B cell (primary cell): ENCODE measurements at regions not wholly inside any gene's neighbourhood (a gene's known extent, or its start where the extent isn't known, plus 50 kb on each side); places are given as distances from the start of the nearest gene placed in this dataset.

ENCODE experiments used
- ATAC-seq: fragments of 200-7000 bp; cut with Tn5 transposase; one replicate; pipeline ENCODE4 v1.10.0; 2021; ENCODE audit warnings: low read depth, mild to moderate bottlenecking, moderate number of reproducible peaks, moderate library complexity
- CTCF ChIA-PET: fragments of 350-600 bp; sonication (Branson Sonifier 250); formaldehyde crosslinking; loops from one replicate; lab custom pipeline; 2021; ENCODE audit warnings: antibody characterized with exemption, inconsistent platforms; lab: Charles Lee
- POLR2A ChIA-PET: fragments of 350-600 bp; sonication (Branson Sonifier 250); formaldehyde crosslinking; loops from one replicate; lab custom pipeline; 2021; ENCODE audit warnings: antibody characterized with exemption; lab: Charles Lee
- DNase-seq: peaks from one replicate; pipeline ENCODE4 v3.0.0; 2013
- H2AFZ ChIP-seq: 2 replicates; pipeline ENCODE4 v1.6.1; 2012; ENCODE audit warnings: mild to moderate bottlenecking, low read depth, low read length; ENCODE audit not compliant: insufficient read depth, poor library complexity, severe bottlenecking
- H3K27ac ChIP-seq, 2 donors: 1 replicate in 1 of 2; 2 replicates in 1 of 2; pipeline ENCODE4 v1.5.1; 2012 to 2013; ENCODE audit warnings: low read length in 2 of 2, mild to moderate bottlenecking in 2 of 2, moderate library complexity in 1 of 2
- H3K27me3 ChIP-seq, 4 experiments: fragments of 200-600 bp in 1 of 4; sonication (generic) in 1 of 4; replicated peaks in 1 of 4; 1 replicate in 2 of 4; 2 replicates in 2 of 4; pipeline versions ENCODE4 v1.6.1 to v1.7.0; 2013 to 2016; ENCODE audit warnings: low read length in 3 of 4, mild to moderate bottlenecking in 2 of 4, mixed read lengths in 1 of 4, moderate library complexity in 1 of 4; ENCODE audit not compliant: insufficient read depth in 4 of 4, control insufficient read depth in 3 of 4; ENCODE audit errors: control extremely low read depth in 1 of 4
- H3K36me3 ChIP-seq, 2 experiments: replicated peaks in 1 of 2; 1 replicate in 1 of 2; 2 replicates in 1 of 2; pipeline versions ENCODE4 v1.6.1 to v1.7.1; 2013; ENCODE audit warnings: low read length in 1 of 2; ENCODE audit not compliant: insufficient read depth in 2 of 2, control insufficient read depth in 1 of 2; ENCODE audit errors: control extremely low read depth in 1 of 2, extremely low read depth in 1 of 2
- H3K4me1 ChIP-seq, 2 donors: fragments of 200-600 bp in 1 of 2; sonication (generic) in 1 of 2; 1 replicate in 1 of 2; 2 replicates in 1 of 2; pipeline versions ENCODE4 v1.5.1 to v1.6.1; 2013 to 2017; ENCODE audit warnings: low read length in 2 of 2; ENCODE audit not compliant: control insufficient read depth in 2 of 2, insufficient read depth in 2 of 2
- H3K4me2 ChIP-seq: replicated peaks from 2 replicates; pipeline ENCODE3; 2012; ENCODE audit warnings: mild to moderate bottlenecking, low read depth, low read length; ENCODE audit not compliant: poor library complexity, severe bottlenecking
- H3K4me3 ChIP-seq, 5 experiments: fragments of 200-600 bp in 1 of 5; sonication (generic) in 1 of 5; 1 replicate in 3 of 5; 2 replicates in 2 of 5; pipeline versions ENCODE4 v1.5.1 to v1.7.0; 2011 to 2016; ENCODE audit warnings: low read length in 4 of 5, mild to moderate bottlenecking in 4 of 5, low read depth in 2 of 5, control low read depth in 1 of 5, moderate library complexity in 1 of 5; ENCODE audit not compliant: insufficient read depth in 1 of 5; ENCODE audit errors: control extremely low read depth in 1 of 5, extremely low read depth in 1 of 5
- H3K79me2 ChIP-seq: fragments of 200-600 bp; sonication (generic); one replicate; pipeline ENCODE4 v1.6.0; 2016; ENCODE audit warnings: low read length; ENCODE audit not compliant: control insufficient read depth, insufficient read depth
- H3K9ac ChIP-seq: fragments of 200-600 bp; sonication (generic); 2 replicates; pipeline ENCODE4 v1.6.1; 2017; ENCODE audit warnings: mild to moderate bottlenecking, low read length, moderate library complexity
- H3K9me3 ChIP-seq, 3 donors: one replicate each; pipeline versions ENCODE4 v1.6.1 to v1.7.1; 2013; ENCODE audit warnings: low read length in 2 of 3; ENCODE audit not compliant: control insufficient read depth in 2 of 3, insufficient read depth in 1 of 3; ENCODE audit errors: control extremely low read depth in 1 of 3
- H4K20me1 ChIP-seq: 2 replicates; pipeline ENCODE4 v1.6.0; 2012; ENCODE audit warnings: mild to moderate bottlenecking, low read length; ENCODE audit not compliant: insufficient read depth, control insufficient read depth, poor library complexity, severe bottlenecking
- H3K27ac Mint-ChIP-seq: one replicate; pipeline ENCODE4 v1.8.0; 2021; ENCODE audit warnings: mixed read lengths
- H3K27me3 Mint-ChIP-seq: one replicate; pipeline ENCODE4 v1.8.0; 2021; ENCODE audit warnings: mixed read lengths
- H3K4me1 Mint-ChIP-seq: one replicate; pipeline ENCODE4 v1.8.0; 2021; ENCODE audit warnings: mixed read lengths
- H3K4me3 Mint-ChIP-seq: one replicate; pipeline ENCODE4 v1.8.0; 2021; ENCODE audit warnings: mixed read lengths
- H3K9me3 Mint-ChIP-seq: one replicate; pipeline ENCODE4 v1.8.0; 2022; ENCODE audit warnings: mixed read lengths; ENCODE audit not compliant: insufficient read depth
- CTCF ChIP-seq: fragments of 200-600 bp; IDR thresholded peaks from one replicate; pipeline ENCODE4 v1.8.0; 2022; ENCODE audit warnings: antibody characterized with exemption, mild to moderate bottlenecking
- EZH2 ChIP-seq: IDR thresholded peaks from 2 replicates; pipeline ENCODE4 v1.6.1; 2012; ENCODE audit warnings: borderline replicate concordance, low read depth, mild to moderate bottlenecking, moderate library complexity, low read length; ENCODE audit not compliant: insufficient read depth, poor library complexity, severe bottlenecking
- WGBS: methylation state at CpG from one replicate; pipeline ENCODE4 v1.1.5; 2013; ENCODE audit warnings: missing lambda C conversion rate; ENCODE audit not compliant: insufficient coverage; 5-methylcytosine and 5-hydroxymethylcytosine counted together
- intact Hi-C: fragments of 100-400 bp; cut with micrococcal nuclease; formaldehyde crosslinking; loops from one replicate; pipeline ENCODE4 v1.10.0; 2022

- WGBS, result no CpG with 5 or more reads among the region's 1 CpG
- no peaks in the 10 kb centered on the region for H3K79me2 ChIP-seq
Observed at GRCh38 chr9:31100311-31100710, 1284.1 kb upstream of the ACO1 start.

GRCh38 chr9:31103836-31104235 lies 1280.6 kb upstream of the ACO1 start:
- H3K27ac Mint-ChIP-seq, result no peak overlapping the region
- no peak overlapping the region for H3K4me3 ChIP-seq
- ATAC-seq, result no peak
- no peak for DNase-seq
- no peaks in the 10 kb centered on the region for H3K4me1 ChIP-seq
- no peaks in the 10 kb centered on the region for H3K27me3 ChIP-seq
- H3K36me3 ChIP-seq, result no peaks in the 10 kb centered on the region
- no peak overlapping the region for H2AFZ ChIP-seq
- no peaks in the 10 kb centered on the region for H3K79me2 ChIP-seq
- ChIA-PET POLR2A (no interaction called here), CTCF (no interaction called here)
- no peaks in the 10 kb centered on the region for H3K9me3 ChIP-seq
- intact Hi-C loops, result no loop called here
- no peaks in the 10 kb centered on the region for H3K4me1 Mint-ChIP-seq
- H4K20me1 ChIP-seq, result no peaks in the 10 kb centered on the region
- H3K9me3 Mint-ChIP-seq, result no peaks in the 10 kb centered on the region
- H3K9ac ChIP-seq, result no peak overlapping the region
- TF ChIP-seq CTCF, result no peak
- TF ChIP-seq EZH2, result no peak
- no peak overlapping the region for H3K4me3 Mint-ChIP-seq
- H3K27ac ChIP-seq, result no peak overlapping the region
- H3K4me2 ChIP-seq, result no peak overlapping the region
- H3K27me3 Mint-ChIP-seq, result no peaks in the 10 kb centered on the region

More at GRCh38 chr9:31100311-31100710, 1284.1 kb upstream of the ACO1 start:
- Histone ChIP-seq H3K27me3 (no peaks in the 10 kb centered on the region), H2AFZ (no peak overlapping the region), H3K36me3 (no peaks in the 10 kb centered on the region), H3K4me1 (no peaks in the 10 kb centered on the region), H3K4me2 (no peak overlapping the region), H3K9ac (no peak overlapping the region), H4K20me1 (no peaks in the 10 kb centered on the region), H3K9me3 (no peaks in the 10 kb centered on the region), H3K27ac (no peak overlapping the region), H3K4me3 (no peak overlapping the region)
- H3K4me3 Mint-ChIP-seq, result no peak overlapping the region
- ChIA-PET CTCF (no interaction called here), POLR2A (no interaction called here)
- H3K27me3 Mint-ChIP-seq, result no peaks in the 10 kb centered on the region
- H3K27ac Mint-ChIP-seq, result no peak overlapping the region
- H3K4me1 Mint-ChIP-seq, result no peaks in the 10 kb centered on the region
- peaks cover 2% of the 10 kb centered on the region for H3K9me3 Mint-ChIP-seq
- ATAC-seq, result no peak
- DNase-seq, result no peak
- no peak for TF ChIP-seq CTCF
- no peak for TF ChIP-seq EZH2
- intact Hi-C loops, result no loop called here
